K562 (cell line): ENCODE measurements at regions not wholly inside any gene's neighbourhood (a gene's known extent, or its start where the extent isn't known, plus 50 kb on each side); places are given as distances from the start of the nearest gene placed in this dataset.
A peak's percentile ranks its signal among the peaks of the same experiment; 100 is the strongest.

Experiments
- ATAC-seq: fragments of 200-7000 bp; cut with Tn5 transposase; 3 replicates; pipeline ENCODE4 v1.9.1; 2020; ENCODE audit warnings: moderate library complexity
- BruUV-seq: library from RNA; stranded (reverse); fragments of 400-500 nt; replicated peaks from 2 replicates; lab custom pipeline; 2021; lab: Mats Ljungman, UMichigan
- CTCF ChIA-PET: fragments of 300-600 bp; formaldehyde crosslinking; extraction: SDS; loops from one replicate; lab custom pipeline; 2021; ENCODE audit warnings: low intra/inter-chr PET ratio; lab: Yijun Ruan, JAX
- POLR2A ChIA-PET: fragments of 300-600, 350-650 bp; sonication (Branson Sonifier 250); formaldehyde crosslinking; extraction: SDS; loops from one replicate; lab custom pipeline; 2021; ENCODE audit warnings: antibody characterized with exemption, inconsistent platforms; lab: Yijun Ruan, JAX
- DNase-seq, 4 experiments: peaks; one replicate each; pipeline versions ENCODE4 v3.0.0 to v3.0.0-alpha.2; 2011 to 2018; ENCODE audit warnings: low spot score in 3 of 4, mixed read lengths in 3 of 4; ENCODE audit errors: extremely low read depth in 1 of 4
- FAIRE-seq: peaks from 2 replicates; lab custom pipeline; 2011; peaks lifted over from hg19 to GRCh38; lab: Jason Lieb, UNC
- H2AFZ ChIP-seq: 2 replicates; pipeline ENCODE4 v1.6.0; 2011; ENCODE audit warnings: low read depth, low read length, control low read depth, inconsistent platforms
- H3K27ac ChIP-seq: fragments of 200-600 bp; 3 replicates; pipeline ENCODE4 v1.8.0; 2011; ENCODE audit warnings: low read depth, mild to moderate bottlenecking, control low read depth, inconsistent platforms, low read length, moderate library complexity, mixed read lengths; ENCODE audit errors: extremely low read depth
- H3K27me3 ChIP-seq, 2 experiments: fragments of 300-600 bp in 1 of 2; 2 replicates in 1 of 2; 3 replicates in 1 of 2; pipeline versions ENCODE4 v1.6.0 to v1.8.0; 2011; ENCODE audit warnings: inconsistent platforms in 2 of 2, low read length in 2 of 2, mild to moderate bottlenecking in 1 of 2, mixed read lengths in 1 of 2, moderate library complexity in 1 of 2; ENCODE audit not compliant: control insufficient read depth in 2 of 2, insufficient read depth in 2 of 2
- H3K36me3 ChIP-seq: fragments of 300-600 bp; 3 replicates; pipeline ENCODE4 v1.8.0; 2011; ENCODE audit warnings: mild to moderate bottlenecking, low read length, inconsistent platforms; ENCODE audit not compliant: control insufficient read depth, insufficient read depth
- H3K4me1 ChIP-seq, 2 experiments: fragments of 200-600 bp in 1 of 2; replicated peaks in 1 of 2; 2 replicates in 1 of 2; 3 replicates in 1 of 2; pipeline versions ENCODE4 v1.5.1 to v1.8.0; 2011; ENCODE audit warnings: inconsistent platforms in 2 of 2, low read length in 2 of 2, mild to moderate bottlenecking in 1 of 2, mixed read lengths in 1 of 2, moderate library complexity in 1 of 2; ENCODE audit not compliant: control insufficient read depth in 2 of 2, insufficient read depth in 2 of 2
- H3K4me2 ChIP-seq: 2 replicates; pipeline ENCODE4 v1.6.1; 2011; ENCODE audit warnings: low read length, control low read depth, inconsistent platforms, mixed read lengths; ENCODE audit not compliant: insufficient read depth
- H3K4me3 ChIP-seq: fragments of 200-600 bp; sonication (generic), shearing (Covaris generic); 2 replicates; pipeline ENCODE4 v1.5.1; 2016; ENCODE audit warnings: control low read depth, inconsistent platforms
- H3K79me2 ChIP-seq: fragments of 200-600 bp; 3 replicates; pipeline ENCODE4 v1.8.0; 2011; ENCODE audit warnings: low read length, inconsistent platforms; ENCODE audit not compliant: control insufficient read depth, insufficient read depth
- H3K9ac ChIP-seq, 2 experiments: 2 replicates each; pipeline versions ENCODE4 v1.6.0 to v1.6.1; 2011; ENCODE audit warnings: low read depth in 2 of 2, low read length in 2 of 2, control low read depth in 1 of 2, inconsistent platforms in 1 of 2, mild to moderate bottlenecking in 1 of 2, mixed read lengths in 1 of 2; ENCODE audit not compliant: insufficient read depth in 1 of 2
- H3K9me1 ChIP-seq: one replicate; pipeline ENCODE4 v1.6.0; 2011; ENCODE audit warnings: inconsistent platforms, mild to moderate bottlenecking, low read length, moderate library complexity; ENCODE audit not compliant: control insufficient read depth, insufficient read depth
- H3K9me3 ChIP-seq: replicated peaks from 2 replicates; pipeline ENCODE4 v1.5.1; 2011; ENCODE audit warnings: low read depth, low read length, inconsistent platforms; ENCODE audit not compliant: control insufficient read depth, insufficient read depth
- H4K20me1 ChIP-seq: replicated peaks from 2 replicates; pipeline ENCODE4 v1.6.1; 2011; ENCODE audit warnings: low read length, inconsistent platforms, mixed read lengths; ENCODE audit not compliant: control insufficient read depth, insufficient read depth
- CREM ChIP-seq: IDR thresholded peaks from 2 replicates; pipeline ENCODE4 v1.6.1; 2014; ENCODE audit warnings: antibody characterized with exemption, low read depth
- FOXM1 ChIP-seq, 2 experiments: fragments of 450-650 bp in 1 of 2; sonication (generic) in 1 of 2; formaldehyde crosslinking in 1 of 2; IDR thresholded peaks; 2 replicates each; pipeline versions ENCODE4 v1.6.1 to v1.9.0; 2017 to 2022; ENCODE audit warnings: low read depth in 2 of 2, mild to moderate bottlenecking in 2 of 2, missing genetic modification reagents in 1 of 2, moderate library complexity in 1 of 2
- MED1 ChIP-seq: sonication (generic); formaldehyde crosslinking; IDR thresholded peaks from 2 replicates; pipeline ENCODE4 v1.8.1; 2023; ENCODE audit warnings: missing genetic modification reagents, borderline replicate concordance
- POU5F1 ChIP-seq: fragments of 150-350 bp; IDR thresholded peaks from 2 replicates; pipeline ENCODE4 v1.6.1; 2014; ENCODE audit warnings: borderline replicate concordance, low read length, low read depth, mild to moderate bottlenecking; ENCODE audit not compliant: partially characterized antibody
- SREBF2 ChIP-seq: sonication (generic); formaldehyde crosslinking; IDR thresholded peaks from 2 replicates; pipeline ENCODE4 v1.4.0; 2020; ENCODE audit warnings: mild to moderate bottlenecking, missing genetic modification reagents
- USF1 ChIP-seq: sonication (generic); formaldehyde crosslinking; IDR thresholded peaks from 2 replicates; pipeline ENCODE4 v1.9.0; 2022; ENCODE audit warnings: mild to moderate bottlenecking, missing genetic modification reagents
- ZBTB12 ChIP-seq: fragments of 250-450 bp; sonication (Bioruptor Pico); IDR thresholded peaks from 2 replicates; pipeline ENCODE4 v1.4.0; 2020
- ZNF57 ChIP-seq: fragments of 450-650 bp; formaldehyde crosslinking; IDR thresholded peaks from 2 replicates; pipeline ENCODE4 v1.4.0; 2020; ENCODE audit warnings: mild to moderate bottlenecking, moderate library complexity
- ZNF644 ChIP-seq: fragments of 200-800 bp; sonication (Bioruptor generic); IDR thresholded peaks from 2 replicates; pipeline ENCODE4 v1.6.1; 2016; ENCODE audit warnings: low read depth, missing genetic modification characterization, missing compliant biosample characterization
- ZNF696 ChIP-seq: fragments of 250-450 bp; sonication (Bioruptor Pico); conservative IDR thresholded peaks from 2 replicates; pipeline ENCODE4 v1.4.0; 2020; ENCODE audit warnings: mild to moderate bottlenecking, moderate library complexity
- WGBS: fragments of 100-300 bp; shearing (Covaris generic); methylation state at CpG from one replicate; pipeline ENCODE4 v1.1.6; 2016; ENCODE audit warnings: low coverage, mixed read lengths; ENCODE audit not compliant: insufficient coverage; ENCODE audit errors: missing lambda C conversion rate; 5-methylcytosine and 5-hydroxymethylcytosine counted together
- in situ Hi-C: fragments of 300-500 bp; cut with MboI; formaldehyde crosslinking; loops from 4 replicates; pipeline ENCODE4 v1.15.0; 2018; ENCODE audit warnings: inconsistent platforms, mixed read lengths
- intact Hi-C: fragments of 100-400 bp; cut with micrococcal nuclease; formaldehyde crosslinking; loops from 2 replicates; pipeline ENCODE4 v1.14.2; 2022
- TF ChIP-seq, protein P1 (sequence below): fragments of 450-650 bp; formaldehyde crosslinking; IDR thresholded peaks from 2 replicates; pipeline ENCODE4 v1.4.0; 2020; ENCODE audit warnings: mild to moderate bottlenecking, moderate library complexity

GRCh38 chr12:76685246-76685678 is 78.7 kb upstream of the ZDHHC17 start:
- Histone ChIP-seq H3K9me3 (no peaks in the 10 kb centered on the region), H3K27ac (no peak overlapping the region), H4K20me1 (no peaks in the 10 kb centered on the region), H3K4me1 (no peaks in the 10 kb centered on the region; a peak in 1 of 5 replicates), H2AFZ (no peak overlapping the region), H3K4me3 (no peak overlapping the region)
- CTCF ChIA-PET, result no interaction called here
- TF ChIP-seq USF1 (no peak), ZBTB12 (CRISPR knock-in tag) (no peak), MED1 (CRISPR knock-in tag) (no peak), ZNF57 (no peak), FOXM1 (IDR thresholded peaks at IDR 0.05; ENCODE audit: low read depth) (no peak), FOXM1 (CRISPR knock-in tag; IDR thresholded peaks at IDR 0.05; ENCODE audit: low read depth) (no peak), ZNF644 (tag) (no peak), ZNF696 (CRISPR knock-in tag) (no peak), POU5F1 (no peak), SREBF2 (CRISPR knock-in tag) (no peak), CREM (no peak)
- TF ChIP-seq, protein P1, sequence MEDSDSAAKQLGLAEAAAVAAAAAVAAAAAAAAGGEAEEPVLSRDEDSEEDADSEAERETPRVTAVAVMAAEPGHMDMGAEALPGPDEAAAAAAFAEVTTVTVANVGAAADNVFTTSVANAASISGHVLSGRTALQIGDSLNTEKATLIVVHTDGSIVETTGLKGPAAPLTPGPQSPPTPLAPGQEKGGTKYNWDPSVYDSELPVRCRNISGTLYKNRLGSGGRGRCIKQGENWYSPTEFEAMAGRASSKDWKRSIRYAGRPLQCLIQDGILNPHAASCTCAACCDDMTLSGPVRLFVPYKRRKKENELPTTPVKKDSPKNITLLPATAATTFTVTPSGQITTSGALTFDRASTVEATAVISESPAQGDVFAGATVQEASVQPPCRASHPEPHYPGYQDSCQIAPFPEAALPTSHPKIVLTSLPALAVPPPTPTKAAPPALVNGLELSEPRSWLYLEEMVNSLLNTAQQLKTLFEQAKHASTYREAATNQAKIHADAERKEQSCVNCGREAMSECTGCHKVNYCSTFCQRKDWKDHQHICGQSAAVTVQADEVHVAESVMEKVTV (CRISPR knock-in tag), result no peak
- TF ChIP-seq, all 486 proteins: peak for 0
- in situ Hi-C loops (no loop called here), intact Hi-C loops (loop anchor here (5.0 kb wide), 2 partner anchors 53 to 242 kb away; no protein-coding TSS in a partner anchor)
- ATAC-seq (peak; percentile 39), DNase-seq (no peak), FAIRE-seq (no peak)
- Histone ChIP-seq H3K9me1 (no peaks in the 10 kb centered on the region), H3K4me2 (no peak overlapping the region), H3K79me2 (no peaks in the 10 kb centered on the region), H3K36me3 (no peaks in the 10 kb centered on the region), H3K9ac (no peak overlapping the region), H3K27me3 (peaks cover 0 to 4% of the 10 kb centered on the region in 2 experiments; a peak in 1 of 5 replicates)
- WGBS, result 12% methylated on average over 5 of the region's 5 CpGs
- no TSS peak for BruUV-seq
- POLR2A ChIA-PET, result interaction anchor here (0.7 kb wide), 1 partner anchor 557 kb away, joined by 3 read pairs; no protein-coding TSS in a partner anchor
